WI38 (cell line): ENCODE measurements at regions not wholly inside any gene's neighbourhood (a gene's known extent, or its start where the extent isn't known, plus 50 kb on each side); places are given as distances from the start of the nearest gene placed in this dataset.
"Not testable (repeated sequence)": the region's sequence is repeated elsewhere in the genome, so short reads cannot be mapped to it uniquely, and the experiment has no call there.

ENCODE experiments used
- H3K4me3 ChIP-seq: 2 replicates; pipeline ENCODE4 v1.5.1; 2011; ENCODE audit warnings: low read depth, mild to moderate bottlenecking, control low read depth, low read length
- CTCF ChIP-seq: IDR thresholded peaks from 2 replicates; pipeline ENCODE4 v1.5.1; 2012; ENCODE audit warnings: low read depth, mild to moderate bottlenecking, control low read depth, low read length

DNA sequence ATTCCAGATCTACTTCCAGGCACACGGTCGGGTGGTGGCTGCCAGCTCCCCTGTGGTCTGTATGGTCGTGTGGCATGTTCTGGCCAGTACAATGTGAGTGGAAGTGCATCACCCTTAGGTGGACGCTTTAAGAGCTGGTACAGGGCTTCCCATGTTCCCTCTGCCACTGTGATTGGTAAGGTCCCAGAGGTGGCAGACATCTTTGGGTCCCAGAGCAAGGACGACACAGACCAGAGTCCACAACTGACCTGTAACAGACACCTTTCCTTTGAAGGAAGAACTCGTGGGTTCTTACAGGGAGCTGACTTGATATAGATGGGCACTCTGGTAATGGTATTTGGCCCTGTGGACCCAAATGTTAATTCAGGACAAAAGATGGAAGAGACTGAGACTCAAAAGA lies 90.0 kb upstream of the GDNF start:
- no peak overlapping the region for H3K4me3 ChIP-seq
- TF ChIP-seq CTCF, result no peak

DNA sequence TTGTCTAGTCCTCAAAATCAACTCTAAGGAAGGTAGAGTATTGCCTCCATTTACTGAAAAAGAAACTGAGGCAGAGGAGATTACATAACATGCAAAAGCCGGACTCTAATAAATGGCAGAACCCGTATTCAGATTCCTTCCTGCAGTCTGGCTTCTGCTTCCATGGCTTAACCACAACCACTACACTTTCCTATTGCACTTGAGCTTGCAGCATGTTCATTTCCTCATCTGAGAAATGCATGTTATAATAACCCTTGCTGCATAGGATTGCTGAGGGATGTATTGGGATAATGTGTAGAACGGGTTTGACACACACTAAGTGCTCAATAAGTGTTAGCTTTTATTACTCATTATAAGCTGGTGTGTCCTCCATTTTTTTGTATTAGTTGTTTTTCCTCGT lies 87.9 kb upstream of the GDNF start:
- H3K4me3 ChIP-seq, result not testable (repeated sequence)

- H3K4me3 ChIP-seq, result no peak overlapping the region
- no peak for TF ChIP-seq CTCF
Observed at GRCh38 chr5:37926732-37927131, 86.9 kb upstream of the GDNF start.

DNA sequence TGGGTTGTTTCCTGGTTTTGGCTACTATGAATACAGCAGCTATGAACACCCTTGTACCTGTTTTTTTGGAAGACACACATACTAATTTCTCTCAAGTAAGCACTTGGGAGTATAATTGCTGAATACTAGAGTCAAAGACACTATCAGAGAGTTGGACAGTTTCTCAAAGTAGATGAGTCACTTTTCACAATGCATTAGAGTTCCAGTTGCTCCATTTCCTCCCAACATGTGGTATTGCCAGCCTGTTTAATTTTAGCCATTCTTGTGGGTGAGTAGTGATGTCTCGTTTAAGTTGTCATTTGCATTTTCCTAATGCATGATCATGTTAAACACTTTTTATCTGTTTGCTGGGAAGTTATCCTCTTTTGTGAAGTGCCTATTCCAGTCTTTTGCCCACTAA lies 81.6 kb upstream of the GDNF start:
- no peak overlapping the region for H3K4me3 ChIP-seq
- TF ChIP-seq CTCF, result no peak

DNA sequence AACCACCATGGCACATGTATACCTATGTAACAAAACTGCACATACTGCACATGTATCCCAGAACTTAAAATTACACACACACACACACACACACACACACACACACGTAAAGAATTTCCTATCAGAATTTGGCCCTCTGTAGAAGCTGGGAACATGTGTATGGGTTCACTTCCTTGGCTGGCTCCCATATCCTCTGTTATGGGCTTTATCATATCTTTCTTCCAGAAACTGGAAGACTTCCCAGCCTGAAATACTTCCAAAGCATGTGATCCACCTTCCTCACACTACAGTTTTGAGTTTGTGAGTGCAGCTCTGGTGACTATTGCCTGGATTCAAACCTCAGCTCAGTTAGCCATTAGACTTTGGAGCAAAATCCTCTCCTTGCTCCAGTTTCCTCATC lies 78.6 kb upstream of the GDNF start:
- TF ChIP-seq CTCF, result no peak
- no peak overlapping the region for H3K4me3 ChIP-seq

DNA sequence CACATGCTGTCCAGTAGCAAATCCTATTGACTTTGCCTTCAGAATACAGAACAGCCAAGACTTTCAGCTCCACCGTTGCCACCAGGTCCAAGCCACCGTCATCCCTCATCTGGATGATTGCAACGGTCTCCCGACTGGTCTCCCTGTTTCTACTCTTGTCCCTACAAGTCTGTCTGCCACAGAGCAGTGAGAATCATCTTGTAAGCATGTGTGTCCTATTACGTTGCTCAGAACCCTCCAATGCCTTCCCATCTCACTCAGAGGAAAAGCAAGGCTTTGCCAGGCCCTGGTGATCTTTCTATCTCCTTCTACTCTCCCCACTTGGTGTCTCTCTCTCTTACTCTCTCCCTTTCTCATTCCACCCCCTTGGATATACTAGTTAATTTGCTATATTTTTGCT lies 76.7 kb upstream of the GDNF start:
- no peak for TF ChIP-seq CTCF
- no peak overlapping the region for H3K4me3 ChIP-seq

DNA sequence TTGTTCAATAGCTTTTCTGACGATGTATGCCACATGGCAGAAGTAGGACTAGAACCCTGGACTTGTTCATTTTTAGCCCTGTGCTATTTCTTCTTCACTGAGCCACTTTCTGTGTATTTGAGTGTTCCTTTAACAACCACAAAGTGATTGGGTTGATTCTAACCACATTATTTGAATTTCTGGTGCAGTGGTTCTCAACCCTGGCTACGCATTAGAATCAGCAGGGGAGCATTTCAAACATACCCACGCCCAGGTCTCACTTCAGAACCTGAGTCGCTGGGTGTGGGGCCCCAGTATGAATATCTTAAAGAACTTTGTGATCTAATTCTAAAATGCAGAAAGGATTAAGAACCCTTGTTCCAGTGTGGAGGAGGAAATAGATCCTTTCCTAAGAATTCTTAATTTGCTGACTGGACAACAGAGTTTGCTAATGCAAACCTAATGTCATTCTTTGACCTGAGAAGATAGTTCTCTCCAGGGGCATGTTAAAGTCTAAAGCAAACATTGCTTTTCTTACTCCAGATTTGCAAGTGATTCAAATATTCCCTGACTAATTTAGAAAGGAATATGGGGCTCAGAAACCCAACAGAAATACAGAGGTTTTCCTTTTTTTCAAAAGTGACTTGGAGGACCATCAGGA lies 75.4 kb upstream of the GDNF start:
- TF ChIP-seq CTCF, result no peak
- H3K4me3 ChIP-seq, result no peak overlapping the region

DNA sequence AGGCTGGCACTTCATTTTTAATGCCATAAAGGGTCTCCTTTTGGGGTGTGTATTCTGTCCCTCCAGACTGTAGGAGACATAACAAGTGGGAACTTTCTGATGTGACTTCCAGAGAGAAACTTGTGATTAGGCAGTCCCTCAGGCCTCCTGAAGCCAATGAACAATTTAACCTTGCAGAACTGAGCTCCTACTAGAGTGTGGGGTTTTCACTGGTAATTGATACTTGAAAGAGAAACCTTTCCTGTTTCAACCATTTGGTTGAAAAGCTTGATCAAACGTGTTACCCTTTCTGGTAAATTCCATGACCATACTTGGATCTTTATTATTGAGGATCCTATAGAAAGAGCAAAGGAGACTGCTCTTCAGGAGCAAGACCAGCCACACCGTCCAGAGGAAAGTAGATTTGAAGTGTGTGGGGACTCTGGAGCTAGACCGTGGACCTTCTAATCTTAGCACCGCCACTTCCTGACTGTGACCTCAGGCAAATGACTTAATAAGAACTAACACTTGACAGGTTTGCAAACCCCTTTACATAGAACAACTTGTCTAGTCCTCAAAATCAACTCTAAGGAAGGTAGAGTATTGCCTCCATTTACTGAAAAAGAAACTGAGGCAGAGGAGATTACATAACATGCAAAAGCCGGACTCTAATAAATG lies 69.9 kb upstream of the GDNF start:
- not testable (repeated sequence) for H3K4me3 ChIP-seq
